ENCODE measurements at regions not wholly inside any gene's neighbourhood (a gene's known extent, or its start where the extent isn't known, plus 50 kb on each side); places are given as distances from the start of the nearest gene placed in this dataset.
"Not testable (repeated sequence)": the region's sequence is repeated elsewhere in the genome, so short reads cannot be mapped to it uniquely, and the experiment has no call there.

DNA sequence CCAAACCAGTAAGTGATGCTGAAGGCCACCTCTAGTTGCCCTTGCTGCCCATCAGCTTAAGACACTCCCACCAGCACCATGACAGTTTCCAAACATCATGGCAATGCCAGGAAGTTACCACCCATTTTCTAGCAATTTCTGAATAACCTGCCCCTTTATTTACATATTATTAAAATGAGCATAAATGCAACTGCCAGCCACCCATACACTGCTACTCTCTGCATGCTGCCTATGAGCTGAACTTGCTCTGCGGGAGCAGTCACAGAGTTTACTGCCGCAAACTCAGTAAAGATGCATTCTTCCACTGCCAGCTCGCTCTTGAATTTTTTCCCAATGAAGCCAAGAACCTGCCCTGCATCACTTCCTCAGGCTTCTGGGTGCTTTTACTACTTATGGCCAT lies 212.6 kb downstream of the SH2D4B start:
- no peak for DNase-seq (ENCODE audit: low read depth)

DNA sequence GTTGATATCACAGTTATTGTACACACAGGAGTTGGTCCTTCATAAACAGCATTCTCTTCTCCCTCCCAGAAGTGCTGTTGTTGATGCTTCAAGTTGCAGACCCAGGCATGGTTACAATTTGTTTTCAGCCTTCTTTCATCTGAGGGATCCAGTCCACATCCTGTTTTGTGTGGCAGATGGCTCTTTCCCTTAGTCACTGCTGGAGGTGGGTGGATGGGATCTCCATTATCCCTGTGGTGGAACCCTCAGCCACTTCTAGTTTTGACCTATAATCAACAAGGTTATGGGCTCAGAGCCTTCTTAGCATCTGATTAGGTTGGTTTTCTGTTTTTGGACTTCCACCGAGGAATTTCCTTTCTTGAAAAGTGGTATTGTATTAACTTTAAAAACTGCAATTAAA lies 214.2 kb downstream of the SH2D4B start:
- DNase-seq (ENCODE audit: low read depth) = no peak

DNA sequence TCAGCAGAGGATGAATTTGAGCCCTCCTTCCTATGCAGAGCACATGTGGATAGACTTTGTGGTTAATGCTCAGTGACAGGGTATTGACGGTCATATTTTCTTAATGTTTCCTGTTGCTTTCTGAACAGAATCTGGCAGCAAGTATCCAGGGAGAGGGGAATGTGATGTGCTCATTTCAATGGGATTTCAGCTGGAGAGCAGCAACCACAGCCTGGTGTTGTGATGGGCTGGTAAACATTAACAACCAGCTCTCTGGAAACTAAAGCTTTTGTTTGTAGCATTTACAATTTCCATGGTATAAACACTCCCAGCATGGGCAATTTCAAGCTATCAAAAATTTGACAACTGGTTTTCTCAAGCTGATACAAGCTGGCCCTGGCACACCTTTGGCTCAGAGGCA lies 215.9 kb downstream of the SH2D4B start:
- no peak for DNase-seq (ENCODE audit: low read depth)

DNA sequence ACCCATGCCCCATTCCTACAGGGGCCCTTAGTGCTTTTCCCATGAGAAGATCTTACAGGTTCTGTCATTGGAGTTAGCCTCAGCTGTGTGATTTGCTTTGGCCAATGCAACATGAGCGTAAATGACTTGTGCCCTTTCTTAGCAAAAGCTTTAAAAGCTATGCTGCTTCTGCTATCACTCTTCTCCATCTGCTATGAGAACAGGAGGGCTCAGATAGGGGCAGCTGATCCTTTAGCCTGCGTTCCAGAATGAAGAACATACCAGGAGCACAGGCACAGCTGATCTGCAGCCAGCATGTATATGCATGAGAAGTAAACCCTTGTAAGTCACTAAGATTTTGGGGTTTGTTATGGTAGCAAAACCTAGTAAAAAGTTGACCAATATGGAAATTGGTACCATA lies 218.2 kb downstream of the SH2D4B start:
- no peak for DNase-seq (ENCODE audit: low read depth)

DNA sequence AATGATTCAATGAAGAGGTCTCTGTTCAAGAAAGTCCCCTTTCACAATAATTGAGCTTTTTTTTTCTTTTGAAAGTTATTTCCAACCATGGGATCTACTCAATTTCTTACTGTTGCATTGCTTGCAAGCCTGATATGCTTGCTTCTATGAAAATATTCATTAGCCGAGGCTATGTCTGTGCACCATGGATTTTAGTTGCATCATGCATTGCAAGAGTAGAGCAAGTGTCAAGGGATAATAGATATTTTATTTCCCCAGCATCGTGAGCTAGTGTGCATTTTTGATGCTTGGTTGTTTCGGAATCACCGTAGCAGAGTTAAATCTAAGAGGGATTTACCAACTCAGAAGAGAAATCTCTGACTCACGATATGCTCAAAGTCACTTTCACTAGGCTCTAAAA lies 222.0 kb downstream of the SH2D4B start:
- no peak for DNase-seq (ENCODE audit: low read depth)

DNA sequence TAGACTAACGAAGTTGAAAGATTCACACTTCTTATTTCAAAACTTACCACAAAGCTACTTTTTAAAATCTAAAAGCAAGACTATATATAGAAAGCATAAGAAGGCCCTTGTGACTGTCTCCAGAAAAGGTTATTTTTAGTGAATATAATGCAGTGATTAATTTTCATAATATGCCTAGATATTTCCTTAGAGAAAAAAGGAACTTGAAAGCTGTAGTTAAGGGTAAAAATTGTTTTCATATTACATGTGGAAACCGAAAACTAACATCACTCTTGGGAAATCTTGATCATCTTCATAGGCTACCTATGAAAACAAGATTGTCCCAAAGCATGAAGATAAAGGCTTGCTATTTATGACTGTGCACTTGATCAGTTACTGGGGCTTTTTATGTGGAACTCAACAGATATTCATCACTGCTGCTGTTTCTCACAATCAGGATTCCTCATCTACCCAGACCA lies 223.2 kb downstream of the SH2D4B start:
- DNase-seq (ENCODE audit: low read depth) = no peak

DNA sequence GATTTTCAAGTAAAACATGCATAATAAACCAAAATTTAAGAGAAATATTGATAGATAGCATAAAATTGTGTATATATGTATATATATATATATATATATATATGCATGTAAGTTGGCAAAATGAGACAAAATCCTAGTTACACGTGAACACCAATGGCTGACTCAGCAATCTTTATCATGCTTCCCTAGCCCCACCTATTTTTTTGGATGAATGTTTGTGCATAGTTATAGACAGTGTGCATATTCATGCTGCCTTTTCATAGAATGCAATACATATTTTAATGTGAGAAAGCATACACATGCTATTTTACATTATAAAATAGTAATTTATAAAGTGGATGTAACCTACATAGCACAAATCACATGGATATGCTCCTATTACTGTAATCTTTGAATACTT lies 230.3 kb downstream of the SH2D4B start:
- no peak for DNase-seq (ENCODE audit: low read depth)

DNA sequence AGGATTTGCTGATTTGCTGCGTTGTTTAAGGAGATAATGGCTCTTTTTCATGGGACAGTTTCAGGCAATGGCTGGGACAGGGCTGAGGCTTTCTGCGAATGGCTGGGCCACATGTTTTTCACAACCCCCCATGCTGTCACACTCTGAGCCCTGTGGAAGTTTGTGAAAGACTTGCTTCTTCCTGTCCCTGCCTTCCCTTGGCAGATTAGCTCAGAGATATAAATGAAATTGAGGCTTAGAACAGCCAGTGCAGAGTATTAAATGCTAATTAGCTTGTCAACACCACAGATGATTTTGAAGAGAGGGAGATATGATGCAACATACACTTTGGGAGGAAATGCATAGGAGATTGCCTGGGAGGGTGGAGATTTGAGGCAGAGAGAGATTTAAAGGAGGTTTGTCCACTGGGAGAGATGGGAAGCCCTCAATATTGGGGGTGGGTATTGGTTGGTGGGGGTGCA lies 232.0 kb downstream of the SH2D4B start:
- DNase-seq (ENCODE audit: low read depth) = no peak

DNA sequence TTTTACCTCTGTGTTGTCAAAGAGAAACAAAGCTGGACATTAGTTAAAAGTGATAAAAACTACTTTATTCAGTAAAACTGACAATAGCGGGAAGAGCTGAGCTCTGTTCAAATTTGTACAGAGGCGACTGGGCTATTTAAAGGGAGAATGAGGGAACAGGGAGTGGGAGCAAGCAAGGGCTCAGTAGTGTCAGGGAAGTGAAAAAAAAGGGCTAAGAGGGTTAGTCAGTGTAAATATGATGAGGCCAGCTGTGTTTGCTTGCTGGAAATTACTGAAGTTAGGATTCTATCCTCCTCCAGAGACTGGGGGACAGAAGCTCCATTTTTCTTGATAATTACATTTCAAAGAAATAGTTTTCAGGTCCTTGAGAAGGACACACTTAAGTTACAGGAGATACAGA lies 232.5 kb downstream of the SH2D4B start:
- DNase-seq (ENCODE audit: low read depth) = no peak

DNA sequence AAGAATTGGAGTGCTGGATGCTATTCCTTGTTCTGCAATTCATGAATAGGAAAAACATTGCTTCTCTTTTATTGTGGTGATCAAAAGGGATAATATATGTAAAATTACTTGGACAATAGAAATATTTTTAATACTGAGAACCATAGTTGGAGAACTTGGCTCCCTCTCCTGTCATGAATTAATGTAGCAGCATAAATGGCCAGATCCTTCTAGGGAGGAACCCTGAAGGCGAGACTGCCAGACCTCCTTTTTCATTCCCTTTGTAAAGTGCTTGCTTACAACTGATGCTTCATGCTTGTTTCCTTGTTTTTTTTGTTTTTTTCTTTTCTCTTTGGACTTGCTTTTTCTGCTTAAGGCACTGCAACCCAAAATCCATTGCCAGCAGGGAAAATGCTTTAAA lies 233.6 kb downstream of the SH2D4B start:
- DNase-seq (ENCODE audit: low read depth) = no peak

DNA sequence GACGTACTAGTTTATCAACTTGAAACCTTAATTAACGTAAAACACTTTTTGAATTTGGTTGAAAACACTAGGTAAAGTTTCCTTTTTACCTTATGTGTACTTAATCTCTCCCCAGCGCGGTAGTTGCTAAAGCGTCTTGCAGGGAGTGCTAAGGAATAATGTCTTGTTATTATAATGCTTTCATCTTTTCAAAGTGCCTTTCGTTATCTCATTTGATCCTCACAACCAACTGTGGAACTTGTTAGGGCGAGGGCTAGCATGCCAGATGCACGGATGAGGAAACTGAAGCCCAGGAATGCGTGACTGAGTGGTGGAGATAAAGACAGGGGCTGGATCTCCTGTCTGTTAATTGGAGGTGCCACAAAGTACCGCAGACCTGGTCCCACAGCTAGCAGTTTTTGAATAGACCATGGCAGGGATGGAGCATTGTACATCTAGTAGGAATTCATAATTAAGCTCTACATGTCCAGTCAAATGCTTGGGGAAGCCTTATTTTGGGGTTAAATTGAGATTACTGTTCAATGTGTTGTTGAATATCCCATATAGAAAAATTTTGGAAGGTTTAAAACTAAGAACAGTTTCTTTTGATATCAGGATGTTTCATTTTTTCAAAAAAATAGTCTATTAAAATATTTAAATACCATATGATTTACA lies 234.3 kb downstream of the SH2D4B start:
- no peak for DNase-seq (ENCODE audit: low read depth)

DNA sequence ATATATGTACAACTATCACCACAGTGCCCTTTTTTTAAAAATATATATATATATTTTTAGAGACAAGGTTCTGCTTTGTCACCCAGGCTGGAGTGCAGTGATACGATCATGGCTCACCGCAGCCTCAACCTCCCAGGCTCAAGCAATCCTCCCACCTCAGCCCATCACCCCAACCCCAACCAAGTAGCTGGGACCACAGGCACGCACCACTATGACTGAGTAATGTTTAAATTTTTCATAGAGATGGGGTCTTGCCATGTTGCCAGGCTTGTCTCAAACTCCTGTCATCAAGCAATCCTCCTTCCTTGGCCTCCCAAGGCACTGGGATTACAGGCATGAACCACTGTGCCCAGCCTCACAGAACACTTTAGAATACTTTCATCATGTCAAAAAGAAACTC lies 234.9 kb downstream of the SH2D4B start:
- no peak for DNase-seq (ENCODE audit: low read depth)

DNA sequence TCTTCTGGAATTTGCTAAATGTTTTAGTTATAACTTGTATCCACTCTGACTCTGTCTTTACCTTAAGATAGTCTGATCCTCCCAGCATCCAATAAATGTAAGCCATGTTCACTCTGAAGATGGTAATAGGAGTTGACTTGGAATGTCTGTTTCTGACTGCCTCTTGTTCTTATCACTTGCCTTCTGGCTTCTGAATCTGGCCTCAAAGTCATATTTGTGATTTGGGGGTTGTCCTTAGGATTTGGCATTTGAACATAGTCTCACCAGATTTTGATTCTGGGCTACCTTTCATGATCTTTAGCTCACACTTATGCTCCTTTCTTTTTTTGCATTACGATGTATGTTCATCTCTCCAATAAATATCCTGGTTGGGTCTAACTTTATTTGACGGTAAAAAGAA lies 247.0 kb downstream of the SH2D4B start:
- no peak for DNase-seq (ENCODE audit: low read depth)

DNA sequence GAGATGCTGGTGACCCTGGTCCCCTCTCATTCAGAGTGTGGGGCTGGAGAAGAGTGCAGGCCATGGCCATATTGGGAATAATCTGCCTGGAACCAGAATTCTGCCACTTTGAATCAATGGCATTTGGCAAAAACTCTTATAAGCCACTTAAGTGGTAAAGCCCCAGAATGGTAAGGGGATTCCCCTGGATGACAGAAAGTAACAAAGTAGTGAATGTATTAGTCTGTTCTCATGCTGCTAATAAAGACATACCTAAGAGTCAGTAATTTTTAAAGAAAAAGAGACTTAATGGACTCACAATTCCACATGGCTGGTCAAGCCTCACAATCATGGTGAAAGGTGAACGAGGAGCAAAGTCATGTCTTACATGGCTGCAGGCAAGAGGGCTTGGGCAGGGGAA lies 248.6 kb downstream of the SH2D4B start:
- DNase-seq (ENCODE audit: low read depth) = no peak

DNA sequence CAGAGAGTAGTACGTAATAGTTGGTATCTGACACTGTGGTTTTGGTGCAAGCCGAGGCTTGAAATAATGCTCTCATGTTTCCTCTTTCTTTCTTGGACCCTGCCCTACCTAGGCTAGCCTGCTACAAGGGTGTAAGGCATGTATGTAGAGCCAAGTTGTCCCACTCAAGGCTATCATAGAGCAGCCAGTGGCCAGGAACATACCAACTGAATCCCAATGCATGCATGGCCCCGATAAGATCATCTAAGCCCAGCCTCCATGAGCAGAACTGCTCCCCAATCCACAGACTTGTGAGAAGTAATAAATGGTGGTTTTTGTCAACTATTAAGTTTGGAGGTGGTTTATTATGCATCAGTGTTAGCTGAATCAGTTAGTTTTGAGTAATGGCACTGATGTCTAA lies 250.2 kb downstream of the SH2D4B start:
- DNase-seq (ENCODE audit: low read depth) = no peak

DNA sequence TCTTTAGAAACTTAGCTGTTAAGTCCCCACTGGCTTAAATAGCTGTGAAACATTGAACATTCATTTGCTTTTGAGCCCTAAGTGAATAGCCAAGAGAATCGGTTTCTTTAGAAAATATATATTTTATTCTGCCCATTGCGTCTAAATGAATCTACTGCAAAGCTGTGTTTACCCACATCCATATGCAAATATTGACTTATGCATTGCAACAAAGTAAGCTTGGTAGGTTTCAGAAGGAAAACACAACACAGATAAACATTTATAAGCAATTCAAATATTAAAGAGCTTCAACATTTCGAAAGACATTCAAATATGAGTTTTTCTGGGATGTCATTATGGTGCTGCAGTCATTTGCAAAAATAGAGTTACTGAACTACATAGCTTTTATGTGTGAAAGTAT lies 257.3 kb downstream of the SH2D4B start:
- DNase-seq (ENCODE audit: low read depth) = no peak

DNA sequence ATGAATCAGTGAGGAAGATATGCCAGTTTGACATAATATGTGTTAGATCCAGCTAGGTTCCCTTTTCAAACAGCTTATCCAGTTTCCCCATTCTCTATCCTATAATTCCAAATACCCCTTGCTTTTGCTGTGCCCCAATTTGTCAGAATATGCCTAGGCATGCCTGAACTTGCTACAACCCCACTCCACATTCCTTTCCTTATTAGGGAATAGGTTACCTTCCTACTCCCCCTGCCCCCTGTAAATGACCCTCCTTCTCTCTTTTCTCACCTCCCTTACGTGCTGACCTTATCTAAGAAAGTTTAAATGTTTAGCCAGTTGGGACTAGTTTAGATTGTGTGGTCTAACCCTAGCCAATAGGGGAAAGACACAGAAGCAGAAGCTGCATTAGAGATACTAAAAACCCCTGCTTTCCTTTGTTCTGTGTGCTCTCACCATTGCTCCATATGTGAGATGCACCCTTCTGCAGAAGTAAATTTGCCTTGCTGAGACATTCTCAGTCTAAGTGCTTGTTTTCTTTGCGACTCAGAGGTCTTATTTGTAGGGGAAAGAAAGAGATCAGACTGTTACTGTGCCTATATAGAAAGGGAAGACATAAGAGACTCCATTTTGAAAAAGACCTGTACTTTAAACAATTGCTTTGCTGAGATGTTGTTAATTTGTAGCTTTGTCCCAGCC lies 267.8 kb downstream of the SH2D4B start:
- DNase-seq (ENCODE audit: low read depth) = no peak

DNA sequence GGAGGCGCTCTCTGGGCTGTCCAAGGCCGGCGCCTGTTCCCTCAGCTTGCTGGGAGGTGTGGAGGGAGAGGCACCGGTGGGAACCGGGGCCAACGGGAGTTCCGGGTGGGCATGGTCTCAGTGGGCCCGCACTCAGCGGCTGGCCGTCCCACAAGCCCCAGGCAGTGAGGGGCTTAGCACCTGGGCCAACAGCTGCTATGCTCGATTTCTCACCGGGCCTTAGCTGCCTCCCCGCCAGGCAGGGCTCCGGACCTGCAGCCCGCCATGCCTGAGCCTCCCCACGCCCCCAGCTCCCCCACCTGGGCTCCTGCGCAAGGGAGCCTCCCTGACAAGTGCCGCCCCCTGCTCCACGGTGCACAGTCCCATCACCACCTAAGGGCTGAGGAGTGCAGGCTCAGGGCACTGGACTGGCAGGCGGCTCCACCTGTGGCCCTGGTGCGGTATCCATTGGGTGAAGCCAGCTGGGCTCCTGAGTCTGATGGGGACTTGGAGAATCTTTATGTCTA lies 276.5 kb downstream of the SH2D4B start:
- DNase-seq (ENCODE audit: low read depth) = no peak

DNA sequence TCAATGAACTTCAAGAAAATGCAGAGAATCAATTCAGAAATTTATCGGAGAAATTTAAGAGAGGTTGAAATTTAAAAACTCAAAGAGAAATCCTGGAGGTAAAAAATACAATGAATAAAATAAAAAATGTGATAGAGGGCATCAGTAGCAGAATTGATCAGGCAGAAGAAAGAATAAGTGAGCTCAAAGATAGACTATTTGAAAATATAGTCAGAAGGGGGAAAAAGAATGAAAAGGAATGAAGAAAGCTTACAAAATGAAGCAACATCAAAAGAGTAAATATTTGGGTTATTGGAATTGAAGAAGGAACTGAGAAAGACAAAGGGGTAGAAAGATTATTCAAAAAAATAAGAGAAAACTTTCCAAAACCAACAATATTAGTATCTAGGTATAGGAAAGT lies 291.4 kb downstream of the SH2D4B start:
- DNase-seq (ENCODE audit: low read depth) = no peak

DNA sequence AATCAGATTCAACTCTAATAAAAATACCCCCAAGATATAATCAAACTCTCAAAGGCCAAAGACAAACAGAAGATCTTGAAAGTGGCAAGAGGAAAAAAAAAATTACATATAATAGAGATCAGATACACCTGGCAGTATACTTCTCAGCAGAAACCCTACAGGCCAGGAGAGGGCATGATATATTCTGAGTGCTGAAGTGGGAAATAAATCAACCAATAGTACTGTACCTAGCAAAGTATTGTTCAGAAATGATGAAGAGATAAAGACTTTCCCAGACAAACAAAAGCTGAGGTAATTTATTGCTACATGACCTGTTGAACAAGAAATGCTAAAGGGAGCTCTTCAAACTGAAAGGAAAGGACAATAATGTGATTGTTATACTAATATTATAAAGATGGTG lies 291.9 kb downstream of the SH2D4B start:
- no peak for DNase-seq (ENCODE audit: low read depth)

DNA sequence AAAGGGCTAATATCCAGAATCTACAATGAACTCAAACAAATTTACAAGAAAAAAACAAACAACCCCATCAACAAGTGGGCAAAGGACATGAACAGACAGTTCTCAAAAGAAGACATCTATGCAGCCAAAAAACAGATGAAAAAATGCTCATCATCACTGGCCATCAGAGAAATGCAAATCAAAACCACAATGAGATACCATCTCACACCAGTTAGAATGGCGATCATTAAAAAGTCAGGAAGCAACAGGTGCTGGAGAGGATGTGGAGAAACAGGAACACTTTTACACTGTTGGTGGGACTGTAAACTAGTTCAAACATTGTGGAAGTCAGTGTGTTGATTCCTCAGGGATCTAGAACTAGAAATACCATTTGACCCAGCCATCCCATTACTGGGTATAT lies 295.0 kb downstream of the SH2D4B start:
- DNase-seq (ENCODE audit: low read depth) = not testable (repeated sequence)

DNA sequence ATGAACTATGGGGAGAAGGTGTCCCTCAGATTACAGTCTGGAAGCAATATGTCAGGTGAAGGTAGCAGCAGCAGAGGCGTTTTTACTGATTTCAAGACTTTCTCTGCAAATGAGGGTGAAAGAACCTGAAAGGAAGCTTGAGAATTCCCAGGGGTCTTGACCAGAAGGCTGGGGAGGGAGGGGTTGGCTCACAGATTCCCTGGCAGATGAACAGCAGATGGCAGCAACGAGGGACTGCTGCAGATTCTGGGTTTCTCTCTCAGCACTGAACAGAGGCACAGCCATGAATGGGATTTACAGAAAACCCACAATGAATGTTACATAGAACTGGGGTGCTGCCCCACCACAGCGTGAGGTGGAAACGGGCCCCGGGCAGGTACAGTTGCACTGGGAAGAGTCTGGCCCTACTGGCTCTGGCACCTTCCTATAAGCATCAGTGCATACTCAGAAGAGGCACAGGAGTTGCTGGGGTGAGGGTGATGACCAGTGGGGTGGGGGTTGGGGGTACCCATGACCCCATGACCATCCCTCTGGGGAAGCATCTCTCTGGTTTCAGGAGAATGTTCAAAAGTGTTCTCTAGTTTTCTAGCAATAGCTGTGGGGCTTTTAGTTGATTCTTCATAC lies 317.8 kb downstream of the SH2D4B start:
- no peak for DNase-seq (ENCODE audit: low read depth)

DNA sequence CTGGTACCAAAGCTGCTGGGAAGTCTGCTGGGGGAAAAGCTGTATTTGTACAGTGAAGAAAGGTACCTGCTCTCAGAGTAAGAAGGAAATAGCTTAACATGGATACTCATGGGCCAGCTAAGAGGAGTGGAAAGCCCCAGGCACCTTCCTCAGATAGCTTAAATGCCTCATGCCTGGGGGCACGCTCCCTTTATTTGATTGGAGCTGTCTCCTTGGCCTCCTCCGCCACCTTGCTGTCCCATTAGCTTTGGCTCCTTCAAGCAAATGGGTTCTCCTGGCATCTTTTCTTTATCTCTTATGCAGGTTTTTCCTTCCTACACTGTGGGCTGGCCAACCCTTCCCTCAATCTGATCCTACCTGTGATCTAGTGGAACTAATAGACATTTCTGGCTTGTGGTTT lies 318.5 kb downstream of the SH2D4B start:
- no peak for DNase-seq (ENCODE audit: low read depth)

Data from activated T-cell treated with anti-CD3 and anti-CD28 coated beads for 24 hours (primary cell).